Fibroblast of the conjunctiva (primary cell): ENCODE measurements at regions not wholly inside any gene's neighbourhood (a gene's known extent, or its start where the extent isn't known, plus 50 kb on each side); places are given as distances from the start of the nearest gene placed in this dataset.

Source experiments
- DNase-seq: peaks from one replicate; pipeline ENCODE4 v3.0.0-alpha.2; 2010; ENCODE audit warnings: low read depth

GRCh38 chr4:178799204-178799603 is 1357.0 kb upstream of the AGA start:
- DNase-seq = no peak

- DNase-seq = no peak
Measured at GRCh38 chr4:178808106-178808505, 1365.9 kb upstream of the AGA start.

- no peak for DNase-seq
Measured at GRCh38 chr4:178809921-178810320, 1367.7 kb upstream of the AGA start.

- no peak for DNase-seq
Measured at GRCh38 chr4:178811356-178811755, 1369.1 kb upstream of the AGA start.

- DNase-seq = no peak
Measured at GRCh38 chr4:178812866-178813265, 1370.6 kb upstream of the AGA start.

GRCh38 chr4:178814908-178815307 is 1372.7 kb upstream of the AGA start:
- no peak for DNase-seq

GRCh38 chr4:178823673-178824295 is 1381.5 kb upstream of the AGA start:
- no peak for DNase-seq

GRCh38 chr4:178836865-178837264 is 1394.6 kb upstream of the AGA start:
- no peak for DNase-seq

- DNase-seq = no peak
Measured at GRCh38 chr4:178838776-178839175, 1396.5 kb upstream of the AGA start.

- DNase-seq = no peak
Measured at GRCh38 chr4:178856139-178856800, 1414.0 kb upstream of the AGA start.

GRCh38 chr4:178871476-178871875 is 1429.2 kb upstream of the AGA start:
- DNase-seq = no peak

GRCh38 chr4:178881937-178882336 is 1439.7 kb upstream of the AGA start:
- DNase-seq = no peak

GRCh38 chr4:178894126-178894525 is 1451.9 kb upstream of the AGA start:
- DNase-seq = no peak

- DNase-seq = no peak
Measured at GRCh38 chr4:178899084-178899483, 1456.8 kb upstream of the AGA start.

- DNase-seq = no peak
Measured at GRCh38 chr4:178917756-178918155, 1475.5 kb upstream of the AGA start.

GRCh38 chr4:178937130-178937529 is 1494.9 kb upstream of the AGA start:
- DNase-seq = no peak

- DNase-seq = no peak
Measured at GRCh38 chr4:178941975-178942374, 1499.7 kb upstream of the AGA start.

- no peak for DNase-seq
Measured at GRCh38 chr4:178953447-178954120, 1511.3 kb upstream of the AGA start.

GRCh38 chr4:178955614-178956013 is 1513.4 kb upstream of the AGA start:
- DNase-seq = no peak

GRCh38 chr4:178958725-178959440 is 1516.6 kb upstream of the AGA start:
- DNase-seq = no peak

GRCh38 chr4:178963446-178964045 is 1521.3 kb upstream of the AGA start:
- no peak for DNase-seq

- no peak for DNase-seq
Measured at GRCh38 chr4:178966644-178967043, 1524.4 kb upstream of the AGA start.
